DOHH2 (cell line): ENCODE measurements at regions not wholly inside any gene's neighbourhood (a gene's known extent, or its start where the extent isn't known, plus 50 kb on each side); places are given as distances from the start of the nearest gene placed in this dataset.

ENCODE experiments used
- EZH2phosphoT487 ChIP-seq: fragments of 200-600 bp; sonication (generic); IDR thresholded peaks from 2 replicates; pipeline ENCODE4 v1.6.1; 2017; ENCODE audit warnings: borderline replicate concordance, mild to moderate bottlenecking, antibody characterized with exemption, low read length, moderate library complexity, mixed read lengths
- TF ChIP-seq, protein P1 (sequence below): fragments of 200-600 bp; sonication (generic); IDR thresholded peaks from one replicate; pipeline ENCODE4 v1.5.1; 2014; ENCODE audit warnings: antibody characterized with exemption, mild to moderate bottlenecking, low read depth, low read length; ENCODE audit not compliant: poor library complexity, severe bottlenecking

DNA sequence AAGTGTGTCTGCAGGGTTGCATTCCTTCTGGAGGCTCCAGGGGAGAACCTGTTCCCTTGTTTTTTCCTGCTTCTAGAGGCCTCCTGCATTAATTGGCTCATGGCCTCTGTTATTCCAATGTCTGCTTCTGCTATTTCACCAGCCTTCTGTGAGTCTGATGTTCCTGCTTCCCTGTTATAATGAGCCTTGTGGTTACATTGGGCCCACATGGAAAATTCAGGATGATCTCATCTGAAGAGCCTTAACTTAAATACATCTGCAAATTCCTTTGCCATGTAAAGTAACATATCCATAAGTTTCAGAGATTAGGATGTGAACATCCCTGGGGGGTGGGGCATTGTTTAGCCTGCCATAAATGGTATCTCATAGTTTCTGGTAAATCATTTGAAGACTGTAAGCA, 181.1 kb downstream of the RWDD3 start:
- TF ChIP-seq, protein P1, sequence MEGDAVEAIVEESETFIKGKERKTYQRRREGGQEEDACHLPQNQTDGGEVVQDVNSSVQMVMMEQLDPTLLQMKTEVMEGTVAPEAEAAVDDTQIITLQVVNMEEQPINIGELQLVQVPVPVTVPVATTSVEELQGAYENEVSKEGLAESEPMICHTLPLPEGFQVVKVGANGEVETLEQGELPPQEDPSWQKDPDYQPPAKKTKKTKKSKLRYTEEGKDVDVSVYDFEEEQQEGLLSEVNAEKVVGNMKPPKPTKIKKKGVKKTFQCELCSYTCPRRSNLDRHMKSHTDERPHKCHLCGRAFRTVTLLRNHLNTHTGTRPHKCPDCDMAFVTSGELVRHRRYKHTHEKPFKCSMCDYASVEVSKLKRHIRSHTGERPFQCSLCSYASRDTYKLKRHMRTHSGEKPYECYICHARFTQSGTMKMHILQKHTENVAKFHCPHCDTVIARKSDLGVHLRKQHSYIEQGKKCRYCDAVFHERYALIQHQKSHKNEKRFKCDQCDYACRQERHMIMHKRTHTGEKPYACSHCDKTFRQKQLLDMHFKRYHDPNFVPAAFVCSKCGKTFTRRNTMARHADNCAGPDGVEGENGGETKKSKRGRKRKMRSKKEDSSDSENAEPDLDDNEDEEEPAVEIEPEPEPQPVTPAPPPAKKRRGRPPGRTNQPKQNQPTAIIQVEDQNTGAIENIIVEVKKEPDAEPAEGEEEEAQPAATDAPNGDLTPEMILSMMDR = no peak
- no peak for TF ChIP-seq EZH2phosphoT487
